GM21390 (cell line): ENCODE measurements at regions not wholly inside any gene's neighbourhood (a gene's known extent, or its start where the extent isn't known, plus 50 kb on each side); places are given as distances from the start of the nearest gene placed in this dataset.

ENCODE experiments used
- ATAC-seq: cut with Tn5 transposase; IDR thresholded peaks from one replicate; pipeline ENCODE4 v1.9.1; 2021; ENCODE audit not compliant: unreplicated experiment

DNA sequence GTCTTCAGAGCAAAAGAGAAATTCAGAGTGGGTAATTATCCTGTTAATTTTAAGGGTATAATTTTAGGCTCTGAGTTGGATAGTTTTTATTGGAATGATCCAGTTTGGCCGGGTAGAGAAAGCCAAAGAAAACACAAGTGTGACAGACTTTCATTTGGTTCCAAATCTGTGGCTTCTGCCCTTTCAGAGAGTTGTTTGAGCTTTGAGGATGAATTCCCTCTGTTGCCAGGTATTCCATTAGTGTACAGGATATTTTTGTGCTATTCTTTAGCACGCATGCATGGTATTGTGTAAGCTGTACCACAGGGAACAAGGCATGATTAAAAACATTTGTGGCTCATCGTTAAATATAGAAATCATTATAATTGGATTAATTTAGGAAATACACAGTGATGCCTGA is 384.4 kb downstream of the ADGRL2 start:
- ATAC-seq: no peak

- ATAC-seq: no peak
Observed at GRCh38 chr1:82181846-82182245, 381.1 kb downstream of the ADGRL2 start.

DNA sequence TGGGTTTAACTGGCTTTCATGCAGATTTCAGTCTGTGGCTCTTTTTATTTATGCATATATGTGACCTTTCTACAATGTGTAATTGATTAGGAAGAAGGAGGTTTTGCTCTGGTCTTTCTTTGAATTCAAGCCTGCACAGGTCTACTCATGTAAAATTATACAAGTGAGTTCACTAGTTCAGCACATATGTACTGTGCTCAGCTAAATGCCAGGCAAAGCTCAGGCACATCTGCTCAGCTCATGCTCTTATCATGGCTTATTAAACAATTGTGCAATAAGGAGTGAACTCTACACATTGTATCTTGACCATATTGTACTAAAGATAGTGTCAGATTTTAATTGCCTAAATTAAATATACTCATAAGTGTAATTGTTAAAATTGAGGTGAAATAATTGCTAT is 378.4 kb downstream of the ADGRL2 start:
- ATAC-seq: no peak

DNA sequence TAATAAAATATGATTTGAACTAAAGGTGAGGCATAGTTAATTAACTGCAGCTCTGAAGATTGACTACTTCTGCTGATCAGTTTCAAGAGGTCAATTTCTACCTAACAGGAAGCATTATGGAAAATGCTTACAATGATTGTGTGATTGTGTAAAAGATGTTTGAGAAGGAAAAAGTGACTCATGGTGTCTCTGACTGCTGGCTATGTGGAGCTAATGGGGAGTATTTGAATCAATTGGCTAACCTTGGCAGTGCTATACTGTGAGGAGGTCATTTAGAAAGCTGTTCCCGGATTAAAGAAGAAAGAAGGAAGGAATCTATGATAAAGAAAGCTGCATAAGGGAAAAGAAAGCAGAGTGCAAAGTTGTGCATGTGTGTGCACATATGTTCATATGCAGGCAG is 376.5 kb downstream of the ADGRL2 start:
- ATAC-seq: no peak

DNA sequence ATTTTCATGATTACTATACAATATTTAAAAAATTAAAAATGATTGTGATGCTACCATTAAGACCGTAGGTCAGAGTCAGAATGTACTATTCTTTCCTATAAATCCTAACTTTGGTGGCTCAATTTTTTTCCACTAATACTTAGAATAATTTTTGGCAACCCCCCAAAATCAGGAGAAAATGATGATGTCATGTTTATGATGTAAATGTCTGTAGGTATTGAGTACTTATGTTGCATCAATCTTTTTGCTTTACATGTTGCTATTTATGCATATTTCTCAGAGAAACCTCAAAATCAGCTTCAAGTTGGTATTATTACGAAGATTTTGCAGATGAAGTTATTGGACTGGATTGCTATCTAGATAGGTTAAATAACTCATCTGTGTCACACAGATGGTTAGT is 371.2 kb downstream of the ADGRL2 start:
- no peak for ATAC-seq

DNA sequence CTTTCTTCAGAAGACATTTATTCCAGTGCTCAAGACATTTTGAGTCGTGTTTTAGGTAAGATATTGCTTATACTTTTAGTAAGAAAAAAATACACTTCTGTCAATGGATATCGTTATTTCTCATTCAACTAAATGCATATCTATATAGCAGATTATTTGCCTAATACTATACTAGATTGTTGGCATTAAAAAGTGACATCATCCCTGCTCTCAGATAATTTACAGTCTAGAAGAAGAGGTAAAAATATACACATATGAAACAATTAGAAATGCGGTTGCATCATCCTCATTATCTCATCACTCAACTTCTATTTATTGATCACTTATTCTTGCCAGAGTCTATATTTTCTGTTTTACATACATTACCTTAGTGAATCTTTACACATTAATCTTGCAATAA is 367.7 kb downstream of the ADGRL2 start:
- ATAC-seq: no peak

DNA sequence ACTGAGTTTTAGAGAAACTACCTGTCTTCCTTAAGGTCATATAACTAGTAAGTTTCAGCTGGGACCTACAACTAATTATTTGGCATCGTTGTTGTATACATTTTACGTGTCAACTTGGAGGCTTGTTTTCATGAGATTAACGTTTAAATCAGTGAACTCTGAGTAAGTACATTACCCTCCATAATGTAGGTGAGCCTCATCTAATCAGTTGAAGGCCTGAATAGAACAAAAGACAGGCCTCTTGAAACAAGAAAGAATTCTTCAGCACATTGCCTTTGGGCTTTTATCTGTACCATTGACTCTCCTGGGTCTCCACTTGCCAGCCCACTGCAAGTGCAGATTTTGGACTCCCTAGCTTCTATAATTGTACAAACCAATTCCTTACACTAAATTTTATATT is 364.6 kb downstream of the ADGRL2 start:
- no peak for ATAC-seq

GRCh38 chr1:82162486-82163420 is 362.0 kb downstream of the ADGRL2 start:
- ATAC-seq: no peak

DNA sequence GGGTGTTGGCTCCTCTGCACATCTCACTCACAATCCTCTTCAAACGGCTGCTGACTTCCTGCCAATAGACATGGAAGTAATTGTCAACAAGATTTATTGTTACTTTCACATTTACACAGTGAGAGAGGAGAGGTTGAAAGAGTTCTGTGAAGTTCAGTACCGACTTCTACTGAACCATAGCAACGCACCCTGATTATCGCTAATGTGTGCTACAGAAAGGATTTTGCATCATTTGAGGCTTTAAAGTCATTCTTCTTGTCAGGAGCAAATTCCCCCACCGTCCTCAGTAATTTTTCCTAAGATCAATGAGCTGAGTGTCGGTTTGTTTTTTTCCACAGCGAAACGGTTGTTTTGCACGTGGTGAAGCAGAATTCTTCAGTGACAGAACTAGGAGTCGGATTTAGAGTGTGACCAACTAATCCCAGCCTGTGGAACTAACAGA is 361.0 kb downstream of the ADGRL2 start:
- ATAC-seq: no peak

GRCh38 chr1:82160903-82161302 is 360.2 kb downstream of the ADGRL2 start:
- ATAC-seq: no peak

- no peak for ATAC-seq
Observed at GRCh38 chr1:82160036-82160435, 359.3 kb downstream of the ADGRL2 start.

- no peak for ATAC-seq
Observed at GRCh38 chr1:82158981-82159380, 358.2 kb downstream of the ADGRL2 start.

DNA sequence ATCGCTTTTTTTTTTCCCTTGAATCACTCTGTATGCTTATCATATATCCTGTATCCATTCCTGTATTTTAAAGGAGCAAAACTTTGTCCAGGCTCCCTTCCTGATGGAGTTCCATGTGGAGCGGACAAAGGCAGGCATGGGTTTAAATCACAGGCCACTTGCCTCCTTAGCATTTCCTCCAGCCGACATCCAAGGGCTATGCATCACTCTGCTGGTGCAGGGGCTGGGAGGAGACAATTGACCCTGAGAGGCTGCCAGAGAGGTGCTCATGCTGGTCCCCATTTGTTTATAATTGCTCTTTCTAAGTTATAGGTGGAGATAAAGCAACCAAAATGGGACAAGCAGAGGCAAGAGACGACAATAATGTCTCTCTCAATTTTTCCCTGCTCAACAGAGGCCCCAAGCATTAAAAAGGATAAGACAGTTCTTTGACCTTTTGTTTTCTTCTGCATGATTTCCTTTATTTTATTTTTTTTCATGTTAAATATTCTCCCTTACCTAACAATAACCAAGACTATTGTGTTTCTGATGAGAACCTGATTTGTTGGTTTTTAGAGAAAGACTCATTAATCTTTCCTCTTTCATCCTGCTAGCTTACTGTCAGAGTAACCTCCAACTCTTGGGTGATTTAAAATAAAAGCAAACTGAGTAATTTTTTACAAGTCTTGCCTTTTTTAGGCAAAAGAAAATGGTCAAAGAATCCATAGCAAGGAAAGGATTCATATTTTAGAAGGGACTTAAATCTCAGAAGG is 353.7 kb downstream of the ADGRL2 start:
- ATAC-seq: no peak

GRCh38 chr1:82153752-82154151 is 353.0 kb downstream of the ADGRL2 start:
- no peak for ATAC-seq

GRCh38 chr1:82153272-82153629 is 352.5 kb downstream of the ADGRL2 start:
- ATAC-seq: peak; percentile 29

- peak; percentile 47 for ATAC-seq
Observed at GRCh38 chr1:82152356-82153271, 351.9 kb downstream of the ADGRL2 start.

DNA sequence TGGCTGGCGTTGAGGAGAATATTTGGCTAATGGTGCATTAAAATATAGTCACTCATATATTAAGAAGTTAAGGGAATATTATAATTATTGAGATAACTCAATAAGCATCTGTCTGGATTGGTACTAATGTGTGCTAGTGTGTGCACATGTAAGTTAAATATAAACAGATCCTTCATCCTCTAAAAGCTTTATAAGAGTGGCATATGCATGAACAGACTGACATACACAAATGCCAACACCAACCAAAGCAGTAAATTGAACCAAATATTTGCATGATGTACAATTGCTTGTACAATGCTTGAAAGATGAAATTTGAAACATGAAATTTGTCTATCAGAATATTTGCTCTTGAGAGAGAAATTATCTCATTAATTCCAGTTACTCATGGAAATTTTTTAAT is 344.9 kb downstream of the ADGRL2 start:
- no peak for ATAC-seq

GRCh38 chr1:82143108-82143833 is 342.5 kb downstream of the ADGRL2 start:
- no peak for ATAC-seq

- no peak for ATAC-seq
Observed at GRCh38 chr1:82141390-82141789, 340.7 kb downstream of the ADGRL2 start.

GRCh38 chr1:82139751-82140468 is 339.2 kb downstream of the ADGRL2 start:
- ATAC-seq: no peak
